Gastroesophageal sphincter (tissue), 4 donors: ENCODE measurements at regions not wholly inside any gene's neighbourhood (a gene's known extent, or its start where the extent isn't known, plus 50 kb on each side); places are given as distances from the start of the nearest gene placed in this dataset.

ENCODE experiments used
- ATAC-seq: fragments of 150-250 bp; one replicate; pipeline ENCODE4 v1.9.1; 2016; ENCODE audit warnings: mild to moderate bottlenecking, moderate library complexity
- H3K27ac ChIP-seq, 4 donors: fragments of 200-600 bp; sonication (generic) in 3 of 4; 1 replicate in 3 of 4; 2 replicates in 1 of 4; pipeline ENCODE4 v1.5.1; 2016 to 2019
- H3K27me3 ChIP-seq: fragments of 200-600 bp; sonication (generic); one replicate; pipeline ENCODE4 v1.5.1; 2019
- H3K36me3 ChIP-seq, 2 donors: fragments of 200-600 bp; sonication (generic); one replicate each; pipeline ENCODE4 v1.5.1; 2019; ENCODE audit warnings: control low read depth in 1 of 2
- H3K4me1 ChIP-seq, 3 donors: fragments of 200-600 bp; sonication (generic); 1 replicate in 2 of 3; 2 replicates in 1 of 3; pipeline ENCODE4 v1.5.1; 2016 to 2019; ENCODE audit warnings: control low read depth in 2 of 3
- H3K4me3 ChIP-seq, 2 donors: fragments of 200-600 bp; sonication (generic); one replicate each; pipeline ENCODE4 v1.5.1; 2019; ENCODE audit warnings: mild to moderate bottlenecking in 1 of 2, moderate library complexity in 1 of 2
- H3K9me3 ChIP-seq, 3 donors: fragments of 200-600 bp; sonication (generic); one replicate each; pipeline ENCODE4 v1.5.1; 2017 to 2019; ENCODE audit warnings: control low read depth in 2 of 3
- EP300 ChIP-seq: sonication (generic); formaldehyde crosslinking; IDR thresholded peaks from one replicate; pipeline ENCODE4 v1.6.1; 2017; ENCODE audit warnings: antibody characterized with exemption, mild to moderate bottlenecking
- POLR2A ChIP-seq, 2 donors: fragments of 450-650 bp; IDR thresholded peaks; one replicate each; pipeline ENCODE4 v1.6.1; 2017; ENCODE audit warnings: antibody characterized with exemption in 2 of 2, mild to moderate bottlenecking in 2 of 2, moderate library complexity in 1 of 2
- POLR2AphosphoS5 ChIP-seq: sonication (generic); formaldehyde crosslinking; IDR thresholded peaks from one replicate; pipeline ENCODE4 v1.6.1; 2017; ENCODE audit warnings: antibody characterized with exemption
- WGBS, 2 donors: methylation state at CpG; one replicate each; pipeline ENCODE4 v1.1.5; 2018; ENCODE audit warnings: low coverage in 1 of 2; 5-methylcytosine and 5-hydroxymethylcytosine counted together
- TF ChIP-seq, protein P1 (sequence below), 4 experiments: fragments of 200-600 bp in 2 of 4; fragments of 450-650 bp in 2 of 4; sonication (generic) in 1 of 4; IDR thresholded peaks; one replicate each; pipeline ENCODE4 v1.5.1; 2017 to 2019; ENCODE audit warnings: antibody characterized with exemption in 4 of 4, mild to moderate bottlenecking in 2 of 4, moderate library complexity in 2 of 4

DNA sequence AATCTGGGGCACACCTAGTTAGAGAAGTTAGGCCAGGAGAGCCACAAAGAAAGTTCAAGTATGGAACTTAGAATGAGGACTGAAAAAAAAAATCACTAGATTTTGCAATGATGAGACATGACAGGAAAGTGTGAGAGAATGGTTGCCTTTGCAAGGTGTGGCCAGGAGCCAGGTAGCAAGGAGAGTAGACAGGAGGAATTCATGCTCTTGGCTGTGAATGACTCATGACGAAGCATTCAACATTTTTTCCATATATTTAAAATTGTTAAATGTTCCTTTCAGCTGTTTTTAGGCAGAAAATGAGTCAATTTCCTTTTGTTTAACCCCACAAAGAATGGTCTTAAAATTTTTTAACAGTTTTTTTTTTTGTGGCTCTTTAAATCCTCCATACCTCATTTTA lies 636.9 kb downstream of the PLCL1 start:
- WGBS, 2 donors, result 62 to 100% methylated on average over 1 of the region's 1 CpG
- TF ChIP-seq, protein P1, sequence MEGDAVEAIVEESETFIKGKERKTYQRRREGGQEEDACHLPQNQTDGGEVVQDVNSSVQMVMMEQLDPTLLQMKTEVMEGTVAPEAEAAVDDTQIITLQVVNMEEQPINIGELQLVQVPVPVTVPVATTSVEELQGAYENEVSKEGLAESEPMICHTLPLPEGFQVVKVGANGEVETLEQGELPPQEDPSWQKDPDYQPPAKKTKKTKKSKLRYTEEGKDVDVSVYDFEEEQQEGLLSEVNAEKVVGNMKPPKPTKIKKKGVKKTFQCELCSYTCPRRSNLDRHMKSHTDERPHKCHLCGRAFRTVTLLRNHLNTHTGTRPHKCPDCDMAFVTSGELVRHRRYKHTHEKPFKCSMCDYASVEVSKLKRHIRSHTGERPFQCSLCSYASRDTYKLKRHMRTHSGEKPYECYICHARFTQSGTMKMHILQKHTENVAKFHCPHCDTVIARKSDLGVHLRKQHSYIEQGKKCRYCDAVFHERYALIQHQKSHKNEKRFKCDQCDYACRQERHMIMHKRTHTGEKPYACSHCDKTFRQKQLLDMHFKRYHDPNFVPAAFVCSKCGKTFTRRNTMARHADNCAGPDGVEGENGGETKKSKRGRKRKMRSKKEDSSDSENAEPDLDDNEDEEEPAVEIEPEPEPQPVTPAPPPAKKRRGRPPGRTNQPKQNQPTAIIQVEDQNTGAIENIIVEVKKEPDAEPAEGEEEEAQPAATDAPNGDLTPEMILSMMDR (IDR thresholded peaks at IDR 0.05), result no peak
- TF ChIP-seq EP300, result no peak
- no peak for TF ChIP-seq POLR2A (IDR thresholded peaks at IDR 0.05)
- no peak for TF ChIP-seq POLR2AphosphoS5
- no peaks in the 10 kb centered on the region for H3K36me3 ChIP-seq
- no peaks in the 10 kb centered on the region for H3K4me1 ChIP-seq
- H3K9me3 ChIP-seq, result no peaks in the 10 kb centered on the region
- H3K27ac ChIP-seq, result no peak overlapping the region
- no peak overlapping the region for H3K4me3 ChIP-seq
- no peak for ATAC-seq
- no peaks in the 10 kb centered on the region for H3K27me3 ChIP-seq

DNA sequence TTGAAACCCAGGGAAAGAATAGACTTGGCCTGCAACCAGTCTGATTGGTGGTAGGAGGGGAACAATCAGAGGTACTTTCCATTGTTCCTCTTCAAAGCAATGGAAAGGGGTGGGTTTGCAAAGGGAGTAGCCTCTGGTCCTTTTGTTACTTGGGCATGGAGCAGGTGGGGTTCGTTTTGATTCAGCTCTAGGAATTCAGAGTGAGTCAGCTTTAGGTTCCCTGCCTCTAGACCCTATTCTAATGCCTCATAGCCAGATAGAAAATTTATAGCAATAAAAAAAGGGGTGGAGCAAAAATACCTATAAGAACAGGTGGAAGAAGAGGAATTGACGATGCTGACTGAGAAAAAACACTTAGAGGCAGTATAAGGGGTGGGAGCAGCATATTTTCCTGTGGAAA lies 636.4 kb downstream of the PLCL1 start:
- Histone ChIP-seq H3K36me3 (no peaks in the 10 kb centered on the region), H3K4me3 (no peak overlapping the region), H3K9me3 (no peaks in the 10 kb centered on the region), H3K27ac (no peak overlapping the region), H3K27me3 (no peaks in the 10 kb centered on the region), H3K4me1 (no peaks in the 10 kb centered on the region)
- TF ChIP-seq POLR2A (IDR thresholded peaks at IDR 0.05) (no peak), EP300 (no peak), POLR2AphosphoS5 (no peak)
- TF ChIP-seq, protein P1 (IDR thresholded peaks at IDR 0.05), result no peak
- ATAC-seq, result no peak
- WGBS, 2 donors, result 20 to 69% methylated on average over 1 to 2 of the region's 2 CpGs

DNA sequence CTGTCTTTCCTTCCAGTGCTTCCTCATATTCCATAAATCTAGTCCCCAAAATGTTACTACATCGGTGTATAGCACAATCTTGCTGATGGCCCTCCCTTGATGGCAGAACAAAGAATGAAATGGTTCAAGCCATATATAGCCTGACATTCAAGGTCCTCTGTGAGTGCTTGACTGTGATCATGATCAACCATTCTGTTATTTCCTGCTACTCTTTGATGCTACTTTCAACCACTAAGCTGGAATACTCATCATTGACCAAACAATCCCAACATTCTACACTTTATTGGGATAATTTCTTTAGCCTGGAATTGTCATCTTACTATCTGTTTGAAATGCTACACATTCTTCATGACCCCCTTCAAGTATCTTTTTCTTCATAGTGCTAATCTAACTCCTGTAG lies 633.9 kb downstream of the PLCL1 start:
- Histone ChIP-seq H3K4me1 (no peaks in the 10 kb centered on the region), H3K27me3 (no peaks in the 10 kb centered on the region), H3K27ac (no peak overlapping the region), H3K36me3 (no peaks in the 10 kb centered on the region), H3K4me3 (no peak overlapping the region), H3K9me3 (no peaks in the 10 kb centered on the region)
- WGBS, 2 donors, result 100% methylated on average over 1 of the region's 1 CpG
- TF ChIP-seq EP300 (no peak), POLR2A (IDR thresholded peaks at IDR 0.05) (no peak), POLR2AphosphoS5 (no peak)
- TF ChIP-seq, protein P1 (IDR thresholded peaks at IDR 0.05), result no peak
- no peak for ATAC-seq

DNA sequence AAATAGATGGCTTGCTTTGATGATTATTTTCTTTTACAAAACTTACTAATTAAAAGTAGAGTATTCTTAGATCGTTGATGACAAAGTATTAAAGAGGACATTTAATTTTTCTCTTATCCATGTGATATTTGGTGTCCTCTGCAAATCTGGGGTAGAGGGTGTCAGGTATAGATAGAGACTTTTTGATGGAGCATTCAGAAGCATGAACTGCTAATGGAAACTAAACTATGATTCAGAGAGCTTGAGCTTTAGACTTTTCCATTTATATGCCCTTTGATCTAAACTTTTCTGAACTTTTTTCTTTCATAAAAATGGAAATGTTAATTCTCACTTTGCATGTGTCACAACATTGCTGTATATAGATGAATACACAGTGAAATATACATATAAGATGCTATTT lies 619.7 kb downstream of the PLCL1 start:
- TF ChIP-seq, protein P1 (IDR thresholded peaks at IDR 0.05), result no peak
- TF ChIP-seq POLR2A (IDR thresholded peaks at IDR 0.05) (no peak), EP300 (no peak), POLR2AphosphoS5 (no peak)
- no peaks in the 10 kb centered on the region for H3K27me3 ChIP-seq
- 60% methylated on average over 1 of the region's 1 CpG for WGBS, 2 donors
- H3K36me3 ChIP-seq, result no peaks in the 10 kb centered on the region
- H3K27ac ChIP-seq, result no peak overlapping the region
- no peak overlapping the region for H3K4me3 ChIP-seq
- H3K4me1 ChIP-seq, result no peaks in the 10 kb centered on the region
- no peak for ATAC-seq
- no peaks in the 10 kb centered on the region for H3K9me3 ChIP-seq

DNA sequence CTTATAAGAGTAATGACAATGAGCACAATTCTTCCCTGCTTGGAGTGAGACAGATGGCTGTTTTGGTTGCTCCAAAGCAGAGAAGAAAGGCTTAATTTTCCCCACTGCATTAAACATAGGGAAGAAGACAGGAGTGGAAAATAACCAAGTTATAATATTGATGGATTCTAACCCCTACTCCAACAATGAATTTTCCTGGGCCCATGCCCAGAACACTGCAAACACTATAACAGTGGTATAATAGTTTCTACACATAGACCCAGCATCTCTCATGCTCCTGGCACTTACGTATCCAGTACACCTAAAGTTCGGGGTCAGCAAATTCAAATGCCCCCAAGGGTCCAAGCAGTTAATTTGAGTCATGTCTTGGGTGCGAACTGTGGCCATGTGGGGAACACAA lies 613.4 kb downstream of the PLCL1 start:
- ATAC-seq, result no peak
- no peaks in the 10 kb centered on the region for H3K36me3 ChIP-seq
- no peaks in the 10 kb centered on the region for H3K9me3 ChIP-seq
- H3K4me3 ChIP-seq, result no peak overlapping the region
- no peaks in the 10 kb centered on the region for H3K4me1 ChIP-seq
- TF ChIP-seq, protein P1 (IDR thresholded peaks at IDR 0.05), result no peak
- no peak for TF ChIP-seq POLR2A (IDR thresholded peaks at IDR 0.05)
- H3K27ac ChIP-seq, result no peak overlapping the region
- 15 to 39% methylated on average over 3 of the region's 3 CpGs for WGBS, 2 donors
- H3K27me3 ChIP-seq, result no peaks in the 10 kb centered on the region
